PC-3 (cell line): ENCODE measurements at regions not wholly inside any gene's neighbourhood (a gene's known extent, or its start where the extent isn't known, plus 50 kb on each side); places are given as distances from the start of the nearest gene placed in this dataset.
"Not testable (repeated sequence)": the region's sequence is repeated elsewhere in the genome, so short reads cannot be mapped to it uniquely, and the experiment has no call there.

Experiments used
- ATAC-seq: fragments of 200-7000 bp; cut with Tn5 transposase; 2 replicates; pipeline ENCODE4 v1.9.1; 2020; ENCODE audit warnings: mild to moderate bottlenecking, moderate library complexity
- BruUV-seq: library from RNA; stranded (reverse); fragments of 400-500 nt; replicated peaks from 2 replicates; lab custom pipeline; 2021; lab: Mats Ljungman, UMichigan
- CTCF ChIA-PET: fragments of 300-600 bp; sonication (Branson Sonifier 250); formaldehyde crosslinking; loops from one replicate; lab custom pipeline; 2022; ENCODE audit warnings: antibody characterized with exemption; lab: Charles Lee
- POLR2A ChIA-PET: fragments of 300-600 bp; sonication (Branson Sonifier 250); formaldehyde crosslinking; loops from one replicate; lab custom pipeline; 2022; ENCODE audit warnings: antibody characterized with exemption; ENCODE audit not compliant: unreplicated experiment; lab: Charles Lee
- DNase-seq: peaks from one replicate; pipeline ENCODE4 v3.0.0-alpha.2; 2015
- H2AFZ ChIP-seq: fragments of 300-600 bp; sonication (generic); 2 replicates; pipeline ENCODE4 v1.6.0; 2016; ENCODE audit warnings: antibody characterized with exemption, low read length
- H3F3A ChIP-seq: fragments of 300-600 bp; sonication (generic); one replicate; pipeline ENCODE4 v1.6.0; 2017; ENCODE audit warnings: antibody characterized with exemption, low read length, control low read depth, mild to moderate bottlenecking; ENCODE audit not compliant: unreplicated experiment
- H3K27ac ChIP-seq: fragments of 300-600 bp; sonication (generic); 2 replicates; pipeline ENCODE4 v1.5.1; 2016; ENCODE audit warnings: mild to moderate bottlenecking, low read length
- H3K27me3 ChIP-seq: fragments of 300-600 bp; sonication (generic); 2 replicates; pipeline ENCODE4 v1.6.1; 2016; ENCODE audit warnings: low read length, mixed read lengths
- H3K36me3 ChIP-seq: fragments of 300-600 bp; sonication (generic); 2 replicates; pipeline ENCODE4 v1.6.1; 2016; ENCODE audit warnings: low read depth, mixed run types, low read length, mixed read lengths
- H3K4me1 ChIP-seq: fragments of 300-600 bp; sonication (generic); 2 replicates; pipeline ENCODE4 v1.5.1; 2016; ENCODE audit warnings: low read length; ENCODE audit not compliant: insufficient read depth
- H3K4me2 ChIP-seq: fragments of 300-600 bp; sonication (generic); 2 replicates; pipeline ENCODE4 v1.6.0; 2016; ENCODE audit warnings: low read length
- H3K4me3 ChIP-seq: fragments of 300-600 bp; sonication (generic); 2 replicates; pipeline ENCODE4 v1.5.1; 2016; ENCODE audit warnings: mild to moderate bottlenecking, low read length, mixed read lengths
- H3K79me2 ChIP-seq: fragments of 300-600 bp; sonication (generic); 2 replicates; pipeline ENCODE4 v1.6.1; 2017; ENCODE audit warnings: low read length, mixed read lengths
- H3K9ac ChIP-seq: fragments of 300-600 bp; sonication (generic); 2 replicates; pipeline ENCODE4 v1.6.0; 2016; ENCODE audit warnings: mild to moderate bottlenecking, low read length
- H3K9me2 ChIP-seq: fragments of 300-600 bp; sonication (generic); replicated peaks from 2 replicates; pipeline ENCODE4 v1.6.1; 2016; ENCODE audit warnings: mixed run types, low read length, mixed read lengths
- H3K9me3 ChIP-seq: fragments of 300-600 bp; sonication (generic); 2 replicates; pipeline ENCODE4 v1.6.1; 2016; ENCODE audit warnings: low read length, mixed read lengths
- H4K20me1 ChIP-seq: fragments of 300-600 bp; sonication (generic); 2 replicates; pipeline ENCODE4 v1.6.1; 2016; ENCODE audit warnings: low read length, mixed read lengths
- intact Hi-C: fragments of 100-400 bp; cut with micrococcal nuclease; formaldehyde crosslinking; loops from 2 replicates; pipeline ENCODE4 v1.9.0; 2023

DNA sequence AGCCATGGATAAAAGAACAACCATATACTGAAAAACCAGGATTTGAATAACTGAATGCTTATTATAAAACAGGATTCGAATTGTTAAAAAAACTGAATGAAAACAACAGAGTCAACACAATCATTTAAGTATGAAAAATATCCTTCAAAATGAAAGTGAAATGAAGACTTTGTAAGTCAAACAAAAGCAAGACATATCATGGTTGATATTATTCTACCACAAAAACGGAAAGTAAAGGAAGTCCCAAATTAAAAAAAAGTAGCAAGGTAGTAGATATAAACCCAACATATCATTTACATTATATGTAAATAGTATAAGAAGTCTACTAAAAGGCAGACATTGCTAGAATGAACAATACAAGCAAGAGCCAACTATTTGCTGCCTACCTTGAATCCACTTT lies 63.1 kb upstream of the POTEC start:
- CTCF ChIA-PET, POLR2A ChIA-PET, H4K20me1 ChIP-seq, H3K4me1 ChIP-seq, DNase-seq, H3K9me2 ChIP-seq, H3K9ac ChIP-seq, H3F3A ChIP-seq, H3K4me3 ChIP-seq, BruUV-seq, ATAC-seq, H3K27ac ChIP-seq, H3K9me3 ChIP-seq, H3K4me2 ChIP-seq, H3K36me3 ChIP-seq, H3K79me2 ChIP-seq, H2AFZ ChIP-seq, intact Hi-C loops, H3K27me3 ChIP-seq: not testable (repeated sequence)

DNA sequence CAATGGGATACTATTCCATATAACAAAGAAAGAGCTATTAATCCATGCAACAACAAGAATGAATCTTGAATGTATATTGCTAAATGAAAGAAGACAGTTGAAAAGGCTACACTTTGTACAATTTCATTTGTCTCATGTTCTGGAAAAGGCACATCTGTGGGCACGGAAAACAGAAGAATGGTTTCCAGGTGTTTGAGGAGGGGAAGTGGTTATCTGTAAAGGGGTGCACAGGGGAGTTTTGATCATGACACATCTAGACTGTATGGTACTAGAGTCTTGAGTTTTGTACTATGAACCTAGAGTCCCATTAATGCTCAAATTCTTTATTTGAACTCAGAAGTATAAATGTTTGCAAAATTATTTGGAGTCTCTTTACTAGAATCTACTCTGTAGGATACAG lies 64.0 kb upstream of the POTEC start:
- H3K27ac ChIP-seq, H3K4me2 ChIP-seq, H3K9me2 ChIP-seq, DNase-seq, H3K4me1 ChIP-seq, H3K36me3 ChIP-seq, POLR2A ChIA-PET, H3F3A ChIP-seq, H3K27me3 ChIP-seq, intact Hi-C loops, ATAC-seq, H4K20me1 ChIP-seq, H3K9me3 ChIP-seq, H3K4me3 ChIP-seq, H2AFZ ChIP-seq, BruUV-seq, H3K9ac ChIP-seq, H3K79me2 ChIP-seq, CTCF ChIA-PET: not testable (repeated sequence)

DNA sequence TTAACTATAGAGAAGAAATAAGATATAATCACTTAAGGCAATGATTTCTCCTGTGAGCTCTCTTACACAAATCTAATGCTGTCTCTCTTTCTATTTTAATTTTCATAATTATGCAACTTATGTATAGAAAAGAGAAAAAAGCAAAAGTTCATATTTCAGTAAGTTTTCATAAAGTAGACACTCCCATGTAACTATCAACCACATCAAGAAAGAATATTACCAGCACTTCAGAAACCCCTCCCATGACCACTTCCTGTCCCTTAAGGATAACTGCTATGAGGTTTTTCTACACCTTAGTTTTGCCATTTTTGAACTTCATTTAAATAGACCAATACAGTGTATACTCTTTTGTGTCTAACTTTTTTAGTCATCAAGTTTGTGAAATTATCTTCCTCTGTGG lies 69.0 kb upstream of the POTEC start:
- ATAC-seq, H3F3A ChIP-seq, H4K20me1 ChIP-seq, H3K9me2 ChIP-seq, H3K27me3 ChIP-seq, POLR2A ChIA-PET, intact Hi-C loops, CTCF ChIA-PET, H3K4me2 ChIP-seq, H3K27ac ChIP-seq, H3K4me3 ChIP-seq, H2AFZ ChIP-seq, H3K4me1 ChIP-seq, H3K79me2 ChIP-seq, H3K9ac ChIP-seq, BruUV-seq, DNase-seq, H3K36me3 ChIP-seq, H3K9me3 ChIP-seq: not testable (repeated sequence)

DNA sequence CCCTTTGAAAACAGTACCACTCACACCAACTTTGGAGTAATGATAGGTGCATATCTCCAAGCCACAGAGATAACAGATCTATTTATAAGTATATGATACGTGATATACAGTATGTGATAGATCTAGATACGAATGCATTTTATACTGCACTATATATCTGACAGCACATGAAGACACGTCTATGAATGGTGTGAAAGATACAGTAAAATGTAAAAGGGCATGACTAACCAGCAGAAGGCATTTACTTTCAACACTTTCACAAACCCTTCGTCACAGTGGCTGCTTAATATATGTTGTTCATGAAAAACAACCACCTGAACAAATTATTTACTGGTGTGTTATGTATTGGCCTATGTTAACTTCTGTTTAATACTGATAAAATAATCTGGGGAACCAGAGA lies 71.1 kb upstream of the POTEC start:
- ATAC-seq, H3K9me3 ChIP-seq, H3K4me2 ChIP-seq, POLR2A ChIA-PET, H3K9me2 ChIP-seq, intact Hi-C loops, CTCF ChIA-PET, H4K20me1 ChIP-seq, H3K27ac ChIP-seq, H3K4me1 ChIP-seq, H3K36me3 ChIP-seq, H2AFZ ChIP-seq, H3F3A ChIP-seq, DNase-seq, BruUV-seq, H3K9ac ChIP-seq, H3K27me3 ChIP-seq, H3K79me2 ChIP-seq, H3K4me3 ChIP-seq: not testable (repeated sequence)

DNA sequence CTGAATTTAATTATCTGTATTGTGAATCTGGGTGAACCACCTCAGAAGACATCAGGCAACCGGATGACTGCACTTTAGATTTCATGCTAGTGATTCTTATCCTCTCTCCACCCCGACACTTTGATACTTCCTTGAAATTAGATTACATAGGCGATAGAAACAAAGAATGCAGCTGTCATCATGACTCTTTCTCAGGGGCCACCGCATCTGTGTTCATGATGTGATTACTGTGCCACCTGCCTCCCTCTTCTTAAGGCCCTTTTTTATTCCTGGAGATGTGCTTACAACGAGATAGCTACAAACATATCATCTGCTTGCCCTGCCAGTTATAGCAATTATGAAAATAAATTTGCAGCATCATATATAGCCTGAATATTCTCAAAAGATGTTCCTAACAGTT lies 83.9 kb upstream of the POTEC start:
- POLR2A ChIA-PET, H3K4me2 ChIP-seq, H3K9ac ChIP-seq, intact Hi-C loops, H3F3A ChIP-seq, BruUV-seq, H3K4me1 ChIP-seq, H3K9me3 ChIP-seq, H3K9me2 ChIP-seq, H4K20me1 ChIP-seq, H3K79me2 ChIP-seq, CTCF ChIA-PET, H3K4me3 ChIP-seq, ATAC-seq, DNase-seq, H2AFZ ChIP-seq, H3K27ac ChIP-seq, H3K36me3 ChIP-seq, H3K27me3 ChIP-seq: not testable (repeated sequence)

DNA sequence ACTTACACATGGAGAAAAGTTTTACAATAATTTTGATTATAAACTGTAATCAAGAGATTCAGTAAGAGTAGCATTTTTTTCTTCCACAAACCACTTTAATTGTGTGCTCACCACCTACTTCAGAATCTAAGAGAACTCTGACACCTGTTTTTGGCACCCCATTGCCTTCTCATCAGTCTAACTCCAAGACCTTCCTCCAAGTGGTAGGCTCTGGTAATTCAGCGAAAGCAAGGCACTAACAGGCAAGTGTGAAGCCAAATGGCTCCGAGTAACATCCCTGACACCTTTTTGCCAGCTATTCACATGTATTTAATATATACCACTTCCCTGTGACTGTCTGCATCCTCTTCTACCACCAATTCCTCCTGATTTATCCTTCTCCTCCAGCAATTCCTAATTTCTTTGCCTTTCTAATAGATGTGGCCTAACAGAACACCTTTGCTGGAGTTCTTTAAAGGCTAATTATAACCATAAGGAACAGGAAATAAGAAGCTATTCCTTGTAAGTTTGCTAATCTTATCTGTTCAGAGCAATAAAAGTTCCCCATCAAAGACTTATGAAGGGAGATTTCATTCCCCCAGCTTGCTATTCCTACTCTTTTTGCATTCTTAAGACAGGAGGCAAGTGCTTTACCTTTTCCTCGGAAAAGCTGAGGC lies 85.1 kb upstream of the POTEC start:
- H3F3A ChIP-seq, H3K4me1 ChIP-seq, H3K4me3 ChIP-seq, ATAC-seq, H3K9me2 ChIP-seq, BruUV-seq, H3K4me2 ChIP-seq, H3K9me3 ChIP-seq, H4K20me1 ChIP-seq, H3K9ac ChIP-seq, DNase-seq, H2AFZ ChIP-seq, H3K79me2 ChIP-seq, POLR2A ChIA-PET, H3K36me3 ChIP-seq, H3K27me3 ChIP-seq, CTCF ChIA-PET, H3K27ac ChIP-seq, intact Hi-C loops: not testable (repeated sequence)

DNA sequence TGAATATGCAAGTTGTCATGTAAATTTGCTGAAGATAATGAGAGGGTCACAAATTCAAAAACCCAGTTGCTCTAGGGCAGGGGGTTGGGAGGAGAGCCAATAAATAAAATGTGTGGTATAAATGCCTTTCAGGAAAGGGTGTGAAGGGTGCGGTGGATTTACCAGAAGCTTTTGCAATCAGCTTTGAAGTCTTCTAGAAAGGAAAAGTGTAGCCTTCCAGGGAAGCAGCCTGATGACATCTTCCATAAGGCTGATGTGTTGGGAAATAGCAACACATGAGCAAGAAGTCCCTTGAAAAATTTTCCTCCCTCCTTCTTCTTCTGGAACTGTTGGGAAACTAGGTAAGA lies 85.6 kb upstream of the POTEC start:
- H3K36me3 ChIP-seq, H2AFZ ChIP-seq, H3K9me2 ChIP-seq, H3K27me3 ChIP-seq, BruUV-seq, H3K4me2 ChIP-seq, CTCF ChIA-PET, H3K4me1 ChIP-seq, H3K27ac ChIP-seq, ATAC-seq, intact Hi-C loops, H3K79me2 ChIP-seq, H3F3A ChIP-seq, H4K20me1 ChIP-seq, DNase-seq, H3K4me3 ChIP-seq, H3K9me3 ChIP-seq, POLR2A ChIA-PET, H3K9ac ChIP-seq: not testable (repeated sequence)
